Stomach smooth muscle (tissue), 2 donors: ENCODE measurements at regions not wholly inside any gene's neighbourhood (a gene's known extent, or its start where the extent isn't known, plus 50 kb on each side); places are given as distances from the start of the nearest gene placed in this dataset.

ENCODE experiments used
- H3K27ac ChIP-seq: one replicate; pipeline ENCODE4 v1.7.0; 2013; ENCODE audit warnings: mild to moderate bottlenecking, low read length, inconsistent platforms
- H3K27me3 ChIP-seq, 2 donors: one replicate each; pipeline ENCODE4 v1.7.0; 2013; ENCODE audit warnings: low read length in 2 of 2; ENCODE audit not compliant: insufficient read depth in 2 of 2, control insufficient read depth in 1 of 2
- H3K36me3 ChIP-seq, 2 donors: one replicate each; pipeline ENCODE4 v1.7.0; 2013; ENCODE audit warnings: low read length in 2 of 2; ENCODE audit not compliant: control insufficient read depth in 2 of 2, insufficient read depth in 2 of 2
- H3K4me1 ChIP-seq: one replicate; pipeline ENCODE4 v1.7.0; 2013; ENCODE audit warnings: low read length; ENCODE audit not compliant: control insufficient read depth, insufficient read depth
- H3K4me3 ChIP-seq, 2 donors: one replicate each; pipeline ENCODE4 v1.7.0; 2013; ENCODE audit warnings: low read length in 2 of 2
- H3K9ac ChIP-seq, 2 donors: one replicate each; pipeline ENCODE4 v1.7.0; 2013; ENCODE audit warnings: low read length in 2 of 2, mild to moderate bottlenecking in 1 of 2
- H3K9me3 ChIP-seq, 2 donors: one replicate each; pipeline ENCODE4 v1.7.0; 2013; ENCODE audit warnings: low read length in 2 of 2; ENCODE audit not compliant: control insufficient read depth in 2 of 2
- donor health status: healthy.
- donor health status: Pancreatic carcinoma.

DNA sequence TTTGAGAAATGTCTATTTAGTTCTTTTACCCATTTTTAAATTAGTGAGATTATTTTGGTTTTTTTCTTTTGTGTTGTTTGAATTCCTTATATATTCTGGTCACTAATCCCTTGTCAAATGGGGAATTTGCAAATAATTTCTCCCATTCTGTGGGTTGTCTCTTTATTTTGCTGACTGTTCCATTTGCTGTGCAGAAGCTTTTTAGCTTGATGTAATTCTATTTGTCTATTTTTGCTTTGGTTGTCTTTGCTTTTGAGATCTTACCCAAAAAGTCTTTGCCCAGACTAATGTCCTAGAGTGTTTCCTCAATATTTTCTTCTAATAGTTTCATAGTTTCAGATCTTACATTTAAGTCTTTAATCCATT is 472.9 kb downstream of the TBL1XR1 start:
- Histone ChIP-seq H3K4me3 (no peak overlapping the region), H3K9ac (no peak overlapping the region), H3K9me3 (no peaks in the 10 kb centered on the region)

DNA sequence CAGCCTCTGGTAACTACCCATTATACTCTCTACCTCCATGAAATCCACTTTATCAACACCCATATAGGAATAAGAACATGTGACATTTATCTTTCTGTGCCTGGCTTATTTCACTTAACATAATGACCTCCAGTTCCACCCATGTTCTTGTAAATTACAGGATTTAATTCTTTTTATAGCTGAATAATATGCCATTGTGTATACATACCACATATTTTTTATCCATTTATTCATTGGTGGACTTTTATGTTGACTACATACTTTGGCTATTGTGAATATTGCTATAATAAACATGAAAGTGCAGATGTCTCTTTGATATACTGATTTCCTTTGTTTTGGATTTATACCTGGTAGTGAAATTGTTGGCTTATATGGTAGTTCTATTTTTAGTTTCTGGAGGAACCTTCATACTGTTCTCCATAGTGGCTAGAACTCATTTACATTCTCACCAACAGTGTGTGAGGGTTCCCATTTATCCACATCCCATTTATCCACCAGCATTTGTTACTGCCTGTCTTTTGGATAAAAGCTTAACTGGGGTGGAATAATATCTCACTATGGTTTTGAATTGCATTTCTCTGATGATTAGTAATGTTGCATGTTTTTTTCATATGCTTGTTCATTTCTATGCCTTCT is 473.4 kb downstream of the TBL1XR1 start:
- no peak overlapping the region for H3K27ac ChIP-seq
- no peaks in the 10 kb centered on the region for H3K4me1 ChIP-seq
- H3K36me3 ChIP-seq = no peaks in the 10 kb centered on the region
- no peaks in the 10 kb centered on the region for H3K27me3 ChIP-seq
- no peak overlapping the region for H3K9ac ChIP-seq
- H3K4me3 ChIP-seq = no peak overlapping the region
- no peaks in the 10 kb centered on the region for H3K9me3 ChIP-seq

More for the DNA sequence above, 472.9 kb downstream of the TBL1XR1 start:
- no peaks in the 10 kb centered on the region for H3K36me3 ChIP-seq
- no peaks in the 10 kb centered on the region for H3K27me3 ChIP-seq
- no peak overlapping the region for H3K27ac ChIP-seq
- no peaks in the 10 kb centered on the region for H3K4me1 ChIP-seq

DNA sequence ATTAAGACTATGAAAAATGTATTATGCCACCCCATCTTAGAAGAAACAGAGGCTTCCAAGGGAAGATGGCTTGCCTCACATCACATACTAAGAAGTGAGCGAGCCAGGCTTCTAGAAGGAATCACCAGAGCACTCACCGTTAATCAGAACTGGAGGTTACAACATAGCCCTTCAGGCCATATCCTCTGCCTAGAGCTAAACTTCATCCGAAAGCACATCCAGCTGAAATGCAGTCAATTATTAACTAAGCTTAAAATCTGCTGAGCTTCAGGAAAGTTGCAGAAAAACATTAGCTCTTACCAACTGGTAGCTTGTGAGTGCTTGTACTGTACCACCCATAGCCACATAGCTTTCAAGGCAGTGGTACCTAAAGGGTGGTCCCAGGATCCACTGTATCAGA is 483.2 kb downstream of the TBL1XR1 start:
- Histone ChIP-seq H3K9ac (no peak overlapping the region), H3K4me1 (no peaks in the 10 kb centered on the region), H3K27ac (no peak overlapping the region), H3K4me3 (no peak overlapping the region), H3K9me3 (no peaks in the 10 kb centered on the region), H3K36me3 (no peaks in the 10 kb centered on the region), H3K27me3 (no peaks in the 10 kb centered on the region)

DNA sequence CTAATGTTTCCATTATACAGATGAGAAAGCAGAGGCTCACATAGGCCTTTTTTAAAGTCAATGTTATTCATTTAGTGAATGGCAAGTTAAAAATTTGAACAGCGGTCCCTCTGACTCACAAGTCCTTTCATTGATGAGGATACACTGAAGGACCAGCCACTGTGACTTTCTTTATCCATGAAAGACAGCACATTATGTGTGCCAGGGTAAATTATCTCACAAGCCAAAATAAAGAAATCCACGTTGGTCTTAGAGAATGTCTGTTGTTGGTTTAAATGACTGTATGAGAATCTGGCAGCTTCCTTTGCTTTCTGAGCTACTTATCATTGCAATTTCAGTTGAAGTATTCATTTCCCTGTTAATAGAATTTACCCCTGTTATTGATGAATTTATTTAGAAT is 485.1 kb downstream of the TBL1XR1 start:
- no peak overlapping the region for H3K27ac ChIP-seq
- no peaks in the 10 kb centered on the region for H3K27me3 ChIP-seq
- no peaks in the 10 kb centered on the region for H3K9me3 ChIP-seq
- H3K4me1 ChIP-seq = no peaks in the 10 kb centered on the region
- H3K36me3 ChIP-seq = no peaks in the 10 kb centered on the region
- no peak overlapping the region for H3K4me3 ChIP-seq
- no peak overlapping the region for H3K9ac ChIP-seq

DNA sequence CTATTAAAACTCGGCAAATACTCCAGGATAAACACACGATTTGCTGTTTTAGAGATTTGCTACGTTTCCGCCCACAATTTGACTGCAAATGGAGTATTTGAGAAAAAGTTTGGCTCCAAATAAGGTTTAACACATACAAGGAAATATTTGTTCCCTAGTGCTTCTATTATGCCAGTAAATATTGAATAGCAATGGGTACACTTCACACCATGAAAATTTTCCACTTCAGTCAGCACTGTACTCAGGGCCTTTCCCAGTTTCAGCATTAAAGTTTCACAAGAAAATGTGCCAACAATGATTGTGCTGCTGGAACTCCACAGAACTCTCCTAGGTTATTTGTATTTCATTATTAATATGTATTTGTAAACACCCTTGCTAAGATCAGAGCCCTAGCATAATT is 498.0 kb downstream of the TBL1XR1 start:
- Histone ChIP-seq H3K27ac (no peak overlapping the region), H3K4me1 (no peaks in the 10 kb centered on the region), H3K9ac (no peak overlapping the region), H3K4me3 (no peak overlapping the region), H3K9me3 (no peaks in the 10 kb centered on the region), H3K36me3 (no peaks in the 10 kb centered on the region), H3K27me3 (no peaks in the 10 kb centered on the region)

DNA sequence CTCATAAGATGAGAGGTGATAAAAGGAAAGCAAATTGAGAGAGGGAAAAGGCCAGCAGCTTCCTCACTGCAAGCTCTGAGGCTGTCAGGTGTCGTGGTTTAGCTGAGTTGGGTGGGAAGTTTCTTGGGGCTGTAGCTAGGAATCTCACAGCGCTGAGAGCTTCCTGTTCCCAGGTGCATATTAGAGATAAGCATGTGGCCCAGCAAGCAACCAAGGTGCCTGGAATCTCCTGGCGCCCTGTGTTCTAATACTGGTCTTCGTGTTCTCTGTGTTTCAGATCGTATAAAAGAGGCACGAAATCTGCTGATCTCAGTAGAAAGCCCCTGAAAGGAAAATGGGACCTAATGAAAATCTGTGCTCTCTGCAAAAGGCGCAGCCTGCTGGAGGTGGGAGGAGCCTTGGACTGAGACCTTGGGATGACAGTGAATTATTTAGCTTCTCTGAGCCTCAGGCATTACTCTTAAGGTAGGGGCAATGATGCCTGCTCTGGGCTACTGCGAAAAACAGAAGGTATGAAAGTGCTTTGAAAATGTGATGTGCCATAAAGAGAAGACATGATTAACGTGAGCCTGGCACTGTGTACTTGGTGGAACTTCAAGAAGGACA is 499.9 kb downstream of the TBL1XR1 start:
- Histone ChIP-seq H3K9me3 (no peaks in the 10 kb centered on the region), H3K9ac (no peak overlapping the region), H3K27me3 (no peaks in the 10 kb centered on the region), H3K4me3 (no peak overlapping the region), H3K4me1 (no peaks in the 10 kb centered on the region), H3K27ac (no peak overlapping the region), H3K36me3 (no peaks in the 10 kb centered on the region)

DNA sequence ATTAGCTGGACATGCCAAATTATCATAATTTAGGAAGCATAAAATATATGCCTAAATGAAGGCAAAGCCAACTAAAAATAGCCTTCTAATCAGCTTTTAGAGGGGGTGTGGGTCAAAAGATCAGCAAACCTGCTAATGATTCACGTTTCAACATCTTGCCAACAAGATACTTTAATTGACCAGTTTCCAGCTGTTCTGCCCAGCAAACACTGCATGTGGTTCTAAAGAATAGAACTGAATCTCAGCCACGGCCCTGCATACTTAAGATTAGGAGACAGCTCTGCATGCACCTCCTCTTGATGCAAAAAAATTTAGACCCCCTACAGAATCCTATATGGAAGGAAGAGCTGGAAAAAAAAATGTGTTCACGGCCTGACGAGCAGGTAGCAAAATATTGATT is 500.5 kb downstream of the TBL1XR1 start:
- no peak overlapping the region for H3K27ac ChIP-seq
- no peaks in the 10 kb centered on the region for H3K27me3 ChIP-seq
- no peaks in the 10 kb centered on the region for H3K36me3 ChIP-seq
- no peaks in the 10 kb centered on the region for H3K4me1 ChIP-seq
- no peaks in the 10 kb centered on the region for H3K9me3 ChIP-seq
- no peak overlapping the region for H3K9ac ChIP-seq
- H3K4me3 ChIP-seq = no peak overlapping the region

DNA sequence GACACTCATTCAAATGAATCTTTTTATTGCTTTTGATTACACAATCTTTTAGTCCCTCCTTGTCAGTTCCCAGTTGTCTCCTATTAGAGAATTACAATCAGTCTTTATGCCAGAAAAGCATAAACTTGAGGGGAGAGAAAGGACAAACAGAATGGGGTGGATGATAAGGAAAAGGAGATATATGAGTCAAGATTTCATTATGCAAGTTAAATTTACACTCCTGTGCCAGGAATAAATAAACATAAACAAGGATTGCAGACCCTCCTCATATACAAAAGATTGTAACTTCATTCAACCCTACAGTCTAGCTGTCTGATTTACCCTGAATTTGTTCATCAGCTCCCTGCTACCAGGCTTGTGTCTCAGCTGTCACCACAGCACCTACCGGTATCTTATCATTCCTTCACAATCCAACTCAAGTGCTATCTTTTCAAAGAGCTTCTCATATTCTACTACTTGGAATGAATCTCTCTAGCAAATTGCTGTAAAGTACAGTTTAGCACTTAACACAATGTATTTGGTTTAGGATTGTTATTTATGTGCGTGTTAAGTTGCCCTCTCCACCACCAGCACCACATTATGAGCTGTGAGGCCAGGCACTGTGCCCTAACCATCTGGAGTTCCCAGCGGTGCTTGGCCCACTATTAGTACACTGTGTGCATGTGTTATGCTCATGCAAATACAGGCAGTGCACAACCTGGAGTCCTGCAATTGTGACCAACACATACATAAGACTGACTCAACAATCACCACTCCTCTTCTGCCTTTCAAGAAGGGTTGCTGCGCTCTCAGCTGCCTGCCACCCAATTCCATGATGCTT is 504.1 kb downstream of the TBL1XR1 start:
- H3K4me3 ChIP-seq = no peak overlapping the region
- no peaks in the 10 kb centered on the region for H3K27me3 ChIP-seq
- no peaks in the 10 kb centered on the region for H3K36me3 ChIP-seq
- H3K9ac ChIP-seq = no peak overlapping the region
- no peaks in the 10 kb centered on the region for H3K4me1 ChIP-seq
- no peaks in the 10 kb centered on the region for H3K9me3 ChIP-seq
- no peak overlapping the region for H3K27ac ChIP-seq

DNA sequence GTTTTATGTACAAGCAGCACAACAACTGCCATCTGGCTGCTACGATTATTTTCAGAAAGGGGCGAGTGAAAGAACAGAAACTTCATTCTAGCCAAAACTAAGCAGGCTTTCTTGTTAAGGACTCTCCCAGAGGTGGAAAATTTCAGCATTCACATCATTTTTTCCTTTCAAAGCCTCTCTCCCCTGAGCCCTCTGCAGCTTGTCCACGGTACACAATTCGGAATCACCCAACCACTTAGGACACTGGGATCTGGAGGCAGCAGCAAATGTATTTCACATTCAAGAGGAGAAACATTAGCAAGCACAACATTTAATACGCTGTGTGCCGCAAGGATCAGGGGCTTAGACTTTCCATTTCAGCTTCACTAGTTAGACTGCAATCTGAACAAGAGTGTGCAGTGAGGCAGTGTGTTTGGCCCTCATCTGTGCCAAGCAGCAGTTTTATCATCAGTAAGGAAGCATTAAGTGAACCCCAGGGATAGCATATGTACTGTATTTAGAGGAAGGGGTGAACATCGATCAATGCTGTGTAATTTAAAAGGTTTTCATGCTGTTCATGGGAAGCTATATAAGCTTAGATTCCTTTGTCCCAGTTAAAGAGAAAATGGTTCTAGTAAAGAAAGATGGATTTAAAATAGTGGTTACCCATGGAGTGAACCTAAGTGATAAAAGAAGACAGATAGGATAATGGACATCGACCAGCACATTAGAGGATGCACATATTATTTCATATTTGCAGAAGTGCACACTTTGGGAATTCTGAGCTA is 504.9 kb downstream of the TBL1XR1 start:
- Histone ChIP-seq H3K36me3 (no peaks in the 10 kb centered on the region), H3K4me1 (no peaks in the 10 kb centered on the region), H3K4me3 (no peak overlapping the region), H3K9ac (no peak overlapping the region), H3K9me3 (no peaks in the 10 kb centered on the region), H3K27me3 (no peaks in the 10 kb centered on the region), H3K27ac (no peak overlapping the region)

DNA sequence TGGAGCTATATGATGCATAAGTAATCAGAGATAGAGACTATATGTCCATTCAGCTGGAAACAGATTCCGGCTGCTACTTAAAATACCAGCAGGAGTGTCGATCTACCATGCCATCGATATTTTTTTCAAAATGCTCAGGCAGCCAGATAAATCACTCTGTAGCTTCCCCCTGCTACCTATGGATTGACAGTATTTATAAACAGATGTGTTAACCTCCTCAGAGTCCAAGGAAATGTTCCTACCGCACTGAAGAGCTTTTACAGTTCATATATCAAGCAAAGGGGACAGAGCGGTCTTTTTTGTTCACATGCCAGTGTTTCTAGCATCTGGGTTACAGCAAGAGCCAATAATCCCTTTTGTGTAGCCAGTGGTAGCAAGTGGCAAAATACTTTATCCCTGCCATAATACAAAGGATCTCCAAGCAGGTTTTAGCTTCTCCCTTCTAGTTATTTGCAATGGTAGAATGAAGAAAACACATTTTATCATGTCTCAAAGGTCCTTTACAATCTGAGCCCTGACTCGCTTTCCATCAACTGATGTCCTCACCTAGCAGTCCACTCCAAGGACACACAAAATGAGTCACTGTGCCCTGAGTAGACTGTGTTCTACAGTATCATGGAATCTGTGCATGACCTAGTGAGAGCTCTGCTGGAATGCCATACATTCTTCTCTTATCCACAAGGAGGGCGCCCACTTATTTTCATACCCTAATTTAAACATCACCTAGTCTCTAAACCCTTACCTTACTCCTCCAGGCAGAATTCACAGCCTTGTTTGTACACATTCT is 507.0 kb downstream of the TBL1XR1 start:
- H3K4me1 ChIP-seq = no peaks in the 10 kb centered on the region
- no peaks in the 10 kb centered on the region for H3K27me3 ChIP-seq
- no peak overlapping the region for H3K9ac ChIP-seq
- H3K4me3 ChIP-seq = no peak overlapping the region
- H3K36me3 ChIP-seq = no peaks in the 10 kb centered on the region
- peaks cover 0 to 2% of the 10 kb centered on the region in 2 donors for H3K9me3 ChIP-seq
- no peak overlapping the region for H3K27ac ChIP-seq
